Astrocyte (in vitro differentiated cells and primary cell): ENCODE measurements at regions not wholly inside any gene's neighbourhood (a gene's known extent, or its start where the extent isn't known, plus 50 kb on each side); places are given as distances from the start of the nearest gene placed in this dataset.

Experiments
- DNase-seq: peaks from one replicate; pipeline ENCODE4 v3.0.0-alpha.2; 2010; ENCODE audit warnings: low read depth
- FAIRE-seq: peaks from 2 replicates; lab custom pipeline; 2011; peaks lifted over from hg19 to GRCh38; lab: Jason Lieb, UNC
- H2AFZ ChIP-seq: 2 replicates; pipeline ENCODE4 v1.6.0; 2012; ENCODE audit warnings: low read depth, low read length, inconsistent platforms
- H3K27ac ChIP-seq: 2 replicates; pipeline ENCODE4 v1.5.1; 2011; ENCODE audit warnings: low read depth, low read length, inconsistent platforms
- H3K27me3 ChIP-seq: 2 replicates; pipeline ENCODE4 v1.6.0; 2011; ENCODE audit warnings: low read length, inconsistent platforms; ENCODE audit not compliant: insufficient read depth
- H3K36me3 ChIP-seq: 2 replicates; pipeline ENCODE4 v1.5.1; 2011; ENCODE audit warnings: low read length, inconsistent platforms; ENCODE audit not compliant: insufficient read depth
- H3K4me1 ChIP-seq: 2 replicates; pipeline ENCODE4 v1.5.1; 2011; ENCODE audit warnings: low read length, inconsistent platforms; ENCODE audit not compliant: insufficient read depth
- H3K4me2 ChIP-seq: 2 replicates; pipeline ENCODE4 v1.6.0; 2012; ENCODE audit warnings: low read length, inconsistent platforms
- H3K4me3 ChIP-seq: 2 replicates; pipeline ENCODE4 v1.5.1; 2011; ENCODE audit warnings: low read depth, mild to moderate bottlenecking, low read length, inconsistent platforms; ENCODE audit not compliant: insufficient read depth
- H3K79me2 ChIP-seq: 2 replicates; pipeline ENCODE4 v1.6.0; 2012; ENCODE audit warnings: mild to moderate bottlenecking, low read length, inconsistent platforms; ENCODE audit not compliant: insufficient read depth
- H3K9ac ChIP-seq: 2 replicates; pipeline ENCODE4 v1.6.0; 2012; ENCODE audit warnings: mild to moderate bottlenecking, low read length, inconsistent platforms
- H3K9me3 ChIP-seq: 2 replicates; pipeline ENCODE4 v1.5.1; 2012; ENCODE audit warnings: low read depth, mild to moderate bottlenecking, low read length, inconsistent platforms; ENCODE audit not compliant: insufficient read depth
- H4K20me1 ChIP-seq: 2 replicates; pipeline ENCODE4 v1.6.0; 2012; ENCODE audit warnings: low read length, inconsistent platforms; ENCODE audit not compliant: insufficient read depth
- H3K27ac Mint-ChIP-seq: one replicate; pipeline ENCODE4 v1.8.0; 2021; ENCODE audit warnings: mild to moderate bottlenecking, mixed read lengths; ENCODE audit not compliant: unreplicated experiment
- H3K27me3 Mint-ChIP-seq: one replicate; pipeline ENCODE4 v1.8.0; 2021; ENCODE audit warnings: low read depth, mixed read lengths; ENCODE audit not compliant: unreplicated experiment
- H3K36me3 Mint-ChIP-seq: one replicate; pipeline ENCODE4 v1.8.0; 2021; ENCODE audit warnings: low read depth, mixed read lengths; ENCODE audit not compliant: unreplicated experiment
- H3K4me1 Mint-ChIP-seq: one replicate; pipeline ENCODE4 v1.8.0; 2021; ENCODE audit warnings: low read depth, mixed read lengths; ENCODE audit not compliant: unreplicated experiment
- H3K4me3 Mint-ChIP-seq: one replicate; pipeline ENCODE4 v1.8.0; 2021; ENCODE audit warnings: mild to moderate bottlenecking, moderate library complexity, mixed read lengths; ENCODE audit not compliant: unreplicated experiment
- H3K9me3 Mint-ChIP-seq: one replicate; pipeline ENCODE4 v1.8.0; 2021; ENCODE audit warnings: mild to moderate bottlenecking, mixed read lengths; ENCODE audit not compliant: unreplicated experiment
- CTCF ChIP-seq: IDR thresholded peaks from 2 replicates; pipeline ENCODE4 v1.5.1; 2011; ENCODE audit warnings: low read depth, mild to moderate bottlenecking, inconsistent platforms, low read length, moderate library complexity; ENCODE audit not compliant: insufficient read depth
- EZH2 ChIP-seq: IDR thresholded peaks from 2 replicates; pipeline ENCODE4 v1.6.1; 2012; ENCODE audit warnings: mild to moderate bottlenecking, low read length, inconsistent platforms; ENCODE audit not compliant: insufficient read depth

GRCh38 chr2:18381386-18381785, 179.1 kb downstream of the RDH14 start:
- no peaks in the 10 kb centered on the region for H3K9me3 ChIP-seq
- no peak overlapping the region for H3K4me3 Mint-ChIP-seq
- no peaks in the 10 kb centered on the region for H3K4me1 Mint-ChIP-seq
- H4K20me1 ChIP-seq, result no peaks in the 10 kb centered on the region
- TF ChIP-seq EZH2 (no peak), CTCF (no peak)
- no peaks in the 10 kb centered on the region for H3K9me3 Mint-ChIP-seq
- no peak for DNase-seq
- no peak overlapping the region for H3K27ac ChIP-seq
- FAIRE-seq, result no peak
- H3K27ac Mint-ChIP-seq, result no peak overlapping the region
- no peaks in the 10 kb centered on the region for H3K79me2 ChIP-seq
- no peak overlapping the region for H2AFZ ChIP-seq
- peaks cover 2% of the 10 kb centered on the region for H3K27me3 Mint-ChIP-seq
- no peaks in the 10 kb centered on the region for H3K36me3 Mint-ChIP-seq
- no peaks in the 10 kb centered on the region for H3K36me3 ChIP-seq
- H3K4me2 ChIP-seq, result no peak overlapping the region
- no peaks in the 10 kb centered on the region for H3K27me3 ChIP-seq
- no peak overlapping the region for H3K9ac ChIP-seq
- H3K4me1 ChIP-seq, result no peaks in the 10 kb centered on the region
- H3K4me3 ChIP-seq, result no peak overlapping the region

GRCh38 chr2:18380321-18380720, 180.1 kb downstream of the RDH14 start:
- no peak for DNase-seq
- peaks cover 2% of the 10 kb centered on the region for H3K27me3 Mint-ChIP-seq
- H3K4me1 ChIP-seq, result no peaks in the 10 kb centered on the region
- H3K4me3 ChIP-seq, result no peak overlapping the region
- H3K36me3 Mint-ChIP-seq, result no peaks in the 10 kb centered on the region
- H3K4me1 Mint-ChIP-seq, result no peaks in the 10 kb centered on the region
- H3K27me3 ChIP-seq, result no peaks in the 10 kb centered on the region
- no peak overlapping the region for H3K4me3 Mint-ChIP-seq
- H3K27ac ChIP-seq, result no peak overlapping the region
- no peaks in the 10 kb centered on the region for H3K9me3 ChIP-seq
- H3K27ac Mint-ChIP-seq, result no peak overlapping the region
- H3K79me2 ChIP-seq, result no peaks in the 10 kb centered on the region
- no peaks in the 10 kb centered on the region for H3K36me3 ChIP-seq
- H4K20me1 ChIP-seq, result no peaks in the 10 kb centered on the region
- no peak overlapping the region for H3K9ac ChIP-seq
- no peak for TF ChIP-seq EZH2
- TF ChIP-seq CTCF, result no peak
- no peaks in the 10 kb centered on the region for H3K9me3 Mint-ChIP-seq
- H3K4me2 ChIP-seq, result no peak overlapping the region
- H2AFZ ChIP-seq, result no peak overlapping the region
- FAIRE-seq, result no peak

GRCh38 chr2:18379870-18380269, 180.6 kb downstream of the RDH14 start:
- no peaks in the 10 kb centered on the region for H3K79me2 ChIP-seq
- Mint-ChIP-seq H3K27me3 (peaks cover 2% of the 10 kb centered on the region), H3K36me3 (no peaks in the 10 kb centered on the region), H3K4me1 (no peaks in the 10 kb centered on the region), H3K9me3 (no peaks in the 10 kb centered on the region), H3K27ac (no peak overlapping the region), H3K4me3 (no peak overlapping the region)
- H3K4me3 ChIP-seq, result no peak overlapping the region
- no peaks in the 10 kb centered on the region for H3K27me3 ChIP-seq
- no peak for DNase-seq
- no peak overlapping the region for H3K4me2 ChIP-seq
- H2AFZ ChIP-seq, result no peak overlapping the region
- no peak overlapping the region for H3K27ac ChIP-seq
- H3K36me3 ChIP-seq, result no peaks in the 10 kb centered on the region
- TF ChIP-seq EZH2, result no peak
- no peak for TF ChIP-seq CTCF
- H3K9ac ChIP-seq, result no peak overlapping the region
- no peaks in the 10 kb centered on the region for H3K9me3 ChIP-seq
- H4K20me1 ChIP-seq, result no peaks in the 10 kb centered on the region
- FAIRE-seq, result no peak
- no peaks in the 10 kb centered on the region for H3K4me1 ChIP-seq
